LNCAP (cell line): ENCODE measurements at regions not wholly inside any gene's neighbourhood (a gene's known extent, or its start where the extent isn't known, plus 50 kb on each side); places are given as distances from the start of the nearest gene placed in this dataset.

Source experiments
- CTCF ChIP-seq: fragments of 450-650 bp; IDR thresholded peaks from 2 replicates; pipeline ENCODE4 v1.5.1; 2017; ENCODE audit warnings: mild to moderate bottlenecking

- no peak for TF ChIP-seq CTCF
Measured at GRCh38 chr1:29629401-29629800, 393.1 kb downstream of the PTPRU start.

- no peak for TF ChIP-seq CTCF
Measured at GRCh38 chr1:29628190-29628589, 391.9 kb downstream of the PTPRU start.

DNA sequence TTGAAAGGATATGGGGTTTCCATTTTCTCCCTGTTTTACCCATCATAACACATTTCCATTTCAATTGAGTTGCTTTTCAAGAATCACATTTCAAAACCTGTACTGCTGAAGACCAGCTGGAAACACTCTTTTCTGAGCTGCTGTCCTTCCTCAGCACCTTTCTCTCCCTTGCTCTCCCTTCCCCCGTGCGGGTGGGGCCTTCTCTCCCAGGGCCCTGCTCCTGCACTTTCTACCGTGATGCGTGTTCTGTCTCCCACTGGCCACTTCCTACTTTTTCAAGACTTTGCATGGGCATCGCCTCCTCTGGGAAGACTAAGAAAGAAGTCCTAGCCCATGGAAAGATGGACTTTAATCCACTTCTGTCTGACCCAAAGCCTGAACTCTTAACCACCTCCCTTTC lies 390.4 kb downstream of the PTPRU start:
- TF ChIP-seq CTCF: no peak

GRCh38 chr1:29626066-29626465 lies 389.7 kb downstream of the PTPRU start:
- no peak for TF ChIP-seq CTCF

GRCh38 chr1:29625084-29625420 lies 388.7 kb downstream of the PTPRU start:
- no peak for TF ChIP-seq CTCF

- no peak for TF ChIP-seq CTCF
Measured at GRCh38 chr1:29624320-29625083, 388.2 kb downstream of the PTPRU start.

DNA sequence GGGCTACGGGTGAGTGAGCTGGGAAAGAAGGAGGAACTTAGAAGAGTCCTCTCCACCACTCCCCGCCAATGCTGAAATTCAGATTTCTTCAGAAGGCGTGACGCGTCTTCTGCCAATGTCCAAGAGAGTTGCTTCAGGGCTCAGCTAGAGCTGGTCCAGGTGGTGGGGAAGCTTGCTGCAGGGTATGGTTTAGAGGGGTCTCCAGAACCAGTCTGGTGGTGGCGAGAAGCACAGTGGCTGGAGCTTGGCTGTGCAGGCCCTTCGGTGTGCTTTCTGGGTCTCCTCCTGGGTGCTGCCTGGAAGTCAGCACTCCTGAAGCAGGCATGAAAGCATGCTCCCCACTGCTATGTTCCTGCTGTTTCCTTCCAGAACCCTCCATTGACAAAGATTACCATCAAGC lies 387.2 kb downstream of the PTPRU start:
- no peak for TF ChIP-seq CTCF

- TF ChIP-seq CTCF: no peak
Measured at GRCh38 chr1:29621826-29622435, 385.6 kb downstream of the PTPRU start.
